Activated CD4-positive, alpha-beta T cell treated with anti-CD3 and anti-CD28 coated beads for 48 hours (primary cell): ENCODE measurements at regions not wholly inside any gene's neighbourhood (a gene's known extent, or its start where the extent isn't known, plus 50 kb on each side); places are given as distances from the start of the nearest gene placed in this dataset.
"Not testable (repeated sequence)": the region's sequence is repeated elsewhere in the genome, so short reads cannot be mapped to it uniquely, and the experiment has no call there.

Source experiments
- DNase-seq: peaks from one replicate; pipeline ENCODE4 v3.0.0-alpha.2; 2020

GRCh38 chrX:125378205-125378604 is 58.5 kb downstream of the TEX13C start:
- no peak for DNase-seq

- DNase-seq = no peak
Observed at GRCh38 chrX:125378770-125379169, 59.1 kb downstream of the TEX13C start.

- no peak for DNase-seq
Observed at GRCh38 chrX:125382148-125382628, 62.5 kb downstream of the TEX13C start.

- no peak for DNase-seq
Observed at GRCh38 chrX:125382889-125383288, 63.2 kb downstream of the TEX13C start.

GRCh38 chrX:125384867-125385266 is 65.2 kb downstream of the TEX13C start:
- DNase-seq = no peak

DNA sequence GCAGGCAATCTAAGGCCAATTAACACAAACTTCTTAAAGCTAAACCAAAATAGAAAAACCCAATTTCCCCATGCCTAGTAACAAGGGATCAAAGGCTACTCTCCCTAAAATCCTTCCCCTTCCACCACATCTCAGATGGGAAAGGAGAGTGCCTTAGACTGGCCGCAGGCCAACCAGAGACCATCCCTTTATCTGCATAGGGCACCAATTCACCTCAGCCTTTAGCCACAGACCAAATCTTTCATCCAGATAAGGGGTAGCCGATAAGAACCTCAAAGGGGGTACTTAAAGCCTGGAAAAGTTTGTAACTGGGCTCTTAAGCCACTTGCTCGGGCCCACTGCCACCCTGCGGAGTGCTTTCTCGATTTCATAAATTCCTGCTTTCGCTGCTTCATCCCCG is 68.3 kb downstream of the TEX13C start:
- DNase-seq = no peak

DNA sequence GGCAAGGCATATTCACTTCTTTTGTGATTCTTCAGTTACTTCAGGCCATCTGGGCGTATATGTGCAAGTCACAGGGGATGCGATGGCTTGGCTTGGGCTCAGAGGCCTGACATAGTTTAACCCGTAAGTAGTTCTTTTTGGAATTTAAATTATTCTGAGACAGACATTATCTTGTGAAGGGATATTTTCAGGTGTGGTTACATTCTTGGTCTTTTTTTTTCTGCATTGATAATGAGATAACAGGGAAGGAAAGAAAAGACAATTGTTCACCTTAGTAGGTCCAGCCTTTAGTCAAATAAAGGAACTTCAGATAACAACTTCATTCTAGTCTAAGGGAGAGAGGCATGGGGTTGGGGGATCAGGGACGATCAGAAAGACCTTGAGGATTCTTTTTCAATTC is 74.8 kb downstream of the TEX13C start:
- no peak for DNase-seq

- DNase-seq = no peak
Observed at GRCh38 chrX:125395626-125396025, 76.0 kb downstream of the TEX13C start.

GRCh38 chrX:125398959-125399440 is 79.3 kb downstream of the TEX13C start:
- no peak for DNase-seq

GRCh38 chrX:125402807-125403206 is 83.1 kb downstream of the TEX13C start:
- no peak for DNase-seq

DNA sequence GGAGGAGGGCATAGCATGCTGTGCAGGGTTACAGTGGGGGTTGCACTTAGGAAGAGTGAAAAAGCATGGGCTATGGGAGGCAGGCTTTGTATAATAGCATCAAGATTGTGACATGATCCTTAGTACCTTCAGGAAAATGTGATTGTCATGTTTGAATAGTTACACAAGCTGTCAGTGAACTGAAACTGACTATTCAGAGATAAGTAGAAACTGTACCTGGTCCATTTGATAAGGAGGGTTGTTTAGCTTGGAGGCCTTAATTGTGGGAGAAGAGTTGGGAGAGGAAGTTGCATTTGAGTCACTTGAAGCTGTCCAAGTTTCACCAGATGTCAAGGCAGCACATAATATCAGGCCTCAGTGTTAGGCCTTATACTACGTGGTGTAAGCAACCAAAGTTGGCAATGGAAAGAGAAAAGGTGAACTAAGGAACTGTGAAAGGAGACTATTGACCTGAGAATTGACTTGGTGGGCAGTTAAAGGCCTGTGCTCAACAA is 85.0 kb downstream of the TEX13C start:
- DNase-seq = no peak

DNA sequence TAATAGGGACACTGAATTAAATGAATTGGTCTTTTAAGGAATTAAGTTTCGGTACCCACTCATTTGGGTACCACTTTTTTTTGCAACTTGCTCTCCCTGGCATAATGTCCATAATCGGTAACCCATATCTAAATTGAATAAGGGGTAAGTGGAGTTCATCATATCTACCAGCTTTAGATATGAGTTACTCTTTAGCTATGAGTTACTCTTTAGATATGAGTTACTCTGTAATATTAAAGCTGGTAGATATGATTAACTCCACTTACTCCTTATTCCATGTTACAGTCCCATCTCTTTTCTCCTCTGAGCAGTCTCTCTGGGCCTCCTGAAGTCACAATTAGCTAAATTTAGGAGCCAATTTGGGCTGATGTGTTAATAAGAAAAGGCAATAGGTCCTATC is 85.7 kb downstream of the TEX13C start:
- no peak for DNase-seq

DNA sequence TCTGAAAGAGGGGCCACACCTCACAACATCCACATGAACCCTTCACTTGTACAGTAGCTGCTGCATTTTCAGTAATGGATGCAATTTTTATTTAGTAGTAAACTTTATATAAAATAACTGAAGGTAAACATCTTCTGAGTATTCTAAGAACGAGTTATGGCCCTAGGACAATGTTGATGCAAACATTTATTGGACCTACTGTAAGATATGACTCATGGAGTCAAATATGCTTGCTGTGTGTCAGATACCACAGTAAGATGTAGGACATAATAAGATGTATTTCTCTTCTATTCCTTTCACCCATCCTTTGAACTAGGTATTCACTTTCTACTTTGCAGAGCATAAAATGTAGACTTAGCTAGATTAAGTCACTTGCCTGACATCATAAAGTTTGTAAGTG is 87.6 kb downstream of the TEX13C start:
- no peak for DNase-seq

- DNase-seq = no peak
Observed at GRCh38 chrX:125420809-125421208, 101.1 kb downstream of the TEX13C start.

DNA sequence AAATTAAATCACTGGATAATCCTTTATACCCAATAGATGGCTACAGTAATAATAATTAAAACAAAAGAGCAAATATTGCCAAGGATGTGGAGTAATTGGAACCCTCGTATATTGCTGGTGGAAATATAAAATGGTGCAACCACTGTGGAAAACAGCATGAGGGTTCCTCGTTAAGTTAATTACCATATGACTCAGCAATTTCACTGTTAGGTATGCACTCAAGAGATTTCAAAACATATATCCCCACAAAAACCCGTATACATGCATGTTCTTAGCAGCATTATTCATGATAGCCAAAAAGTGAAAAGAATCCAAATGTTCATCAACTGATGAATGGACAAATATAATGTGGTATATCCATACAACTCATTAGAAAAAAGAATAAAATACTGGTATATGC is 103.3 kb downstream of the TEX13C start:
- no peak for DNase-seq

GRCh38 chrX:125424536-125424935 is 104.9 kb downstream of the TEX13C start:
- no peak for DNase-seq

- no peak for DNase-seq
Observed at GRCh38 chrX:125436855-125437254, 117.2 kb downstream of the TEX13C start.

- no peak for DNase-seq
Observed at GRCh38 chrX:125439194-125439849, 119.7 kb downstream of the TEX13C start.

- DNase-seq = no peak
Observed at GRCh38 chrX:125444659-125445058, 125.0 kb downstream of the TEX13C start.

GRCh38 chrX:125475482-125475881 is 155.8 kb downstream of the TEX13C start:
- no peak for DNase-seq

- DNase-seq = no peak
Observed at GRCh38 chrX:125492439-125492838, 172.8 kb downstream of the TEX13C start.

- not testable (repeated sequence) for DNase-seq
Observed at GRCh38 chrX:125493004-125493403, 173.3 kb downstream of the TEX13C start.

DNA sequence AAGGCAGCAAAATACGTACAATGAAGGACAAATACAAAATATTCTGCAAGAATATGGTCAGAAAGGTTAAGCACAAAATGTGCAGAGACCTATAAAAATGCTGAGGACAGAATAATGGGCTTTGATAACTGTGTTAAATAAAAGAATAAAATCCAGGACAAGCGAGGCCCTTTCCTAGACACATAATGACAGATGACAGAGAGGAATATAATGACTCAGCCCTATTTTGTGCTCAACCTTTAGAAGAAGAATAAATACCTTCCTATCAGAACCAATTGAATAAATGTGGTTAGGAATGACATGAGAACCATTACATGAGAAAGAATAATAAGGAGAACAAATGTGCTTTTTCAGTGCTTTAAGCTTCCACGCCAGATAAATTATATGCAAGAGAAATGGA is 178.0 kb downstream of the TEX13C start:
- no peak for DNase-seq

GRCh38 chrX:125503769-125504168 is 184.1 kb downstream of the TEX13C start:
- no peak for DNase-seq

GRCh38 chrX:125505207-125505606 is 185.5 kb downstream of the TEX13C start:
- DNase-seq = no peak
